Duodenal mucosa (tissue), 2 donors: ENCODE measurements at regions not wholly inside any gene's neighbourhood (a gene's known extent, or its start where the extent isn't known, plus 50 kb on each side); places are given as distances from the start of the nearest gene placed in this dataset.

Experiments used
- H3K27ac ChIP-seq: one replicate; pipeline ENCODE4 v1.7.0; 2013; ENCODE audit warnings: low read depth, low read length
- H3K27me3 ChIP-seq, 2 donors: one replicate each; pipeline ENCODE4 v1.7.0; 2013; ENCODE audit warnings: low read length in 2 of 2, control low read depth in 1 of 2; ENCODE audit not compliant: insufficient read depth in 2 of 2, control insufficient read depth in 1 of 2
- H3K36me3 ChIP-seq, 2 donors: one replicate each; pipeline ENCODE4 v1.7.0; 2013; ENCODE audit warnings: low read length in 2 of 2, control low read depth in 1 of 2; ENCODE audit not compliant: insufficient read depth in 2 of 2, control insufficient read depth in 1 of 2
- H3K4me1 ChIP-seq, 2 donors: one replicate each; pipeline ENCODE4 v1.7.0; 2013; ENCODE audit warnings: low read length in 2 of 2, control low read depth in 1 of 2; ENCODE audit not compliant: insufficient read depth in 2 of 2, control insufficient read depth in 1 of 2
- H3K4me3 ChIP-seq, 2 donors: one replicate each; pipeline ENCODE4 v1.7.0; 2013; ENCODE audit warnings: low read length in 2 of 2, low read depth in 1 of 2
- H3K9ac ChIP-seq, 2 donors: one replicate each; pipeline ENCODE4 v1.7.0; 2013; ENCODE audit warnings: low read length in 2 of 2, low read depth in 1 of 2
- H3K9me3 ChIP-seq, 2 donors: one replicate each; pipeline ENCODE4 v1.7.0; 2013; ENCODE audit warnings: low read length in 2 of 2, control low read depth in 1 of 2; ENCODE audit not compliant: control insufficient read depth in 1 of 2

- peaks cover 11 to 20% of the 10 kb centered on the region in 2 donors for H3K4me1 ChIP-seq
- peaks cover 3 to 38% of the 10 kb centered on the region in 2 donors for H3K27me3 ChIP-seq
- H3K36me3 ChIP-seq, result no peaks in the 10 kb centered on the region
- no peak overlapping the region for H3K4me3 ChIP-seq
- H3K9me3 ChIP-seq, result no peaks in the 10 kb centered on the region
- H3K27ac ChIP-seq, result no peak overlapping the region
- H3K9ac ChIP-seq, result no peak overlapping the region
Measured at GRCh38 chr3:24614359-24614758, 119.7 kb upstream of the THRB start.

- H3K4me1 ChIP-seq, result peaks cover 11 to 20% of the 10 kb centered on the region in 2 donors
- H3K9me3 ChIP-seq, result no peaks in the 10 kb centered on the region
- no peak overlapping the region for H3K9ac ChIP-seq
- no peaks in the 10 kb centered on the region for H3K36me3 ChIP-seq
- peaks cover 3 to 35% of the 10 kb centered on the region in 2 donors for H3K27me3 ChIP-seq
- no peak overlapping the region for H3K4me3 ChIP-seq
- H3K27ac ChIP-seq, result no peak overlapping the region
Measured at GRCh38 chr3:24615177-24615576, 120.5 kb upstream of the THRB start.

GRCh38 chr3:24616110-24616829 is 121.6 kb upstream of the THRB start:
- Histone ChIP-seq H3K27me3 (peaks cover 3 to 34% of the 10 kb centered on the region in 2 donors), H3K4me3 (no peak overlapping the region), H3K9ac (no peak overlapping the region), H3K4me1 (peaks cover 11 to 20% of the 10 kb centered on the region in 2 donors), H3K9me3 (no peaks in the 10 kb centered on the region), H3K27ac (no peak overlapping the region), H3K36me3 (no peaks in the 10 kb centered on the region)

- Histone ChIP-seq H3K4me3 (no peak overlapping the region), H3K9ac (no peak overlapping the region), H3K9me3 (peaks cover 0 to 6% of the 10 kb centered on the region in 2 donors), H3K4me1 (no peaks in the 10 kb centered on the region), H3K27ac (no peak overlapping the region), H3K36me3 (no peaks in the 10 kb centered on the region), H3K27me3 (peaks cover 0 to 28% of the 10 kb centered on the region in 2 donors)
Measured at GRCh38 chr3:24622138-24622537, 127.5 kb upstream of the THRB start.

GRCh38 chr3:24622696-24623225 is 128.1 kb upstream of the THRB start:
- Histone ChIP-seq H3K27me3 (peaks cover 0 to 28% of the 10 kb centered on the region in 2 donors), H3K9ac (no peak overlapping the region), H3K9me3 (peaks cover 0 to 6% of the 10 kb centered on the region in 2 donors), H3K4me1 (no peaks in the 10 kb centered on the region), H3K4me3 (no peak overlapping the region), H3K36me3 (no peaks in the 10 kb centered on the region), H3K27ac (no peak overlapping the region)

GRCh38 chr3:24623657-24624056 is 129.0 kb upstream of the THRB start:
- no peaks in the 10 kb centered on the region for H3K4me1 ChIP-seq
- no peak overlapping the region for H3K27ac ChIP-seq
- H3K4me3 ChIP-seq, result no peak overlapping the region
- H3K9ac ChIP-seq, result no peak overlapping the region
- no peaks in the 10 kb centered on the region for H3K36me3 ChIP-seq
- peaks cover 0 to 6% of the 10 kb centered on the region in 2 donors for H3K9me3 ChIP-seq
- peaks cover 0 to 28% of the 10 kb centered on the region in 2 donors for H3K27me3 ChIP-seq

GRCh38 chr3:24624938-24625681 is 130.5 kb upstream of the THRB start:
- H3K9ac ChIP-seq, result no peak overlapping the region
- H3K36me3 ChIP-seq, result no peaks in the 10 kb centered on the region
- peaks cover 0 to 6% of the 10 kb centered on the region in 2 donors for H3K9me3 ChIP-seq
- H3K27me3 ChIP-seq, result peaks cover 0 to 23% of the 10 kb centered on the region in 2 donors
- H3K27ac ChIP-seq, result no peak overlapping the region
- no peak overlapping the region for H3K4me3 ChIP-seq
- H3K4me1 ChIP-seq, result peaks cover 0 to 7% of the 10 kb centered on the region in 2 donors

- Histone ChIP-seq H3K9ac (no peak overlapping the region), H3K27ac (no peak overlapping the region), H3K4me3 (no peak overlapping the region), H3K4me1 (peaks cover 0 to 9% of the 10 kb centered on the region in 2 donors), H3K9me3 (peaks cover 0 to 6% of the 10 kb centered on the region in 2 donors), H3K36me3 (no peaks in the 10 kb centered on the region), H3K27me3 (peaks cover 0 to 22% of the 10 kb centered on the region in 2 donors)
Measured at GRCh38 chr3:24628523-24629258, 134.0 kb upstream of the THRB start.

GRCh38 chr3:24631481-24631880 is 136.8 kb upstream of the THRB start:
- Histone ChIP-seq H3K9me3 (no peaks in the 10 kb centered on the region), H3K27me3 (peaks cover 0 to 8% of the 10 kb centered on the region in 2 donors), H3K4me3 (no peak overlapping the region), H3K27ac (no peak overlapping the region), H3K9ac (no peak overlapping the region), H3K36me3 (no peaks in the 10 kb centered on the region), H3K4me1 (peaks cover 0 to 9% of the 10 kb centered on the region in 2 donors)
